ENCODE measurements at regions not wholly inside any gene's neighbourhood (a gene's known extent, or its start where the extent isn't known, plus 50 kb on each side); places are given as distances from the start of the nearest gene placed in this dataset.
A peak's percentile ranks its signal among the peaks of the same experiment; 100 is the strongest.
"Not testable (repeated sequence)": the region's sequence is repeated elsewhere in the genome, so short reads cannot be mapped to it uniquely, and the experiment has no call there.

GRCh38 chr15:85264614-85265190 lies 115.7 kb upstream of the AKAP13 start:
- not testable (repeated sequence) for DNase-seq (ENCODE audit: low spot score)

- not testable (repeated sequence) for DNase-seq (ENCODE audit: low spot score)
These were observed 113.1 kb upstream of the AKAP13 start for GRCh38 chr15:85267158-85267857.

- DNase-seq (ENCODE audit: low spot score) = no peak
These were observed 105.9 kb upstream of the AKAP13 start for GRCh38 chr15:85274315-85275050.

- no peak for DNase-seq (ENCODE audit: low spot score)
These were observed 103.9 kb upstream of the AKAP13 start for GRCh38 chr15:85276508-85276907.

GRCh38 chr15:85276921-85277320 lies 103.5 kb upstream of the AKAP13 start:
- DNase-seq (ENCODE audit: low spot score) = peak; percentile 14

GRCh38 chr15:85277847-85278370 lies 102.5 kb upstream of the AKAP13 start:
- no peak for DNase-seq (ENCODE audit: low spot score)

GRCh38 chr15:85280203-85280602 lies 100.2 kb upstream of the AKAP13 start:
- no peak for DNase-seq (ENCODE audit: low spot score)

- no peak for DNase-seq (ENCODE audit: low spot score)
These were observed 99.0 kb upstream of the AKAP13 start for GRCh38 chr15:85281293-85281882.

GRCh38 chr15:85282504-85283115 lies 97.8 kb upstream of the AKAP13 start:
- DNase-seq (ENCODE audit: low spot score) = no peak

- not testable (repeated sequence) for DNase-seq (ENCODE audit: low spot score)
These were observed 96.6 kb upstream of the AKAP13 start for GRCh38 chr15:85283815-85284214.

GRCh38 chr15:85284497-85284896 lies 95.9 kb upstream of the AKAP13 start:
- DNase-seq (ENCODE audit: low spot score) = no peak

- peak; percentile 53 for DNase-seq (ENCODE audit: low spot score)
These were observed 90.6 kb upstream of the AKAP13 start for GRCh38 chr15:85289677-85290365.

- not testable (repeated sequence) for DNase-seq (ENCODE audit: low spot score)
These were observed 87.8 kb upstream of the AKAP13 start for GRCh38 chr15:85292583-85292982.

- DNase-seq (ENCODE audit: low spot score) = peak; percentile 85
These were observed 83.6 kb upstream of the AKAP13 start for GRCh38 chr15:85296615-85297402.

GRCh38 chr15:85297537-85297936 lies 82.9 kb upstream of the AKAP13 start:
- DNase-seq (ENCODE audit: low spot score) = no peak

- no peak for DNase-seq (ENCODE audit: low spot score)
These were observed 82.0 kb upstream of the AKAP13 start for GRCh38 chr15:85298366-85298765.

- DNase-seq (ENCODE audit: low spot score) = no peak
These were observed 81.5 kb upstream of the AKAP13 start for GRCh38 chr15:85298941-85299340.

GRCh38 chr15:85302271-85302670 lies 78.1 kb upstream of the AKAP13 start:
- DNase-seq (ENCODE audit: low spot score) = no peak

- no peak for DNase-seq (ENCODE audit: low spot score)
These were observed 75.4 kb upstream of the AKAP13 start for GRCh38 chr15:85305050-85305449.

GRCh38 chr15:85306946-85307686 lies 73.3 kb upstream of the AKAP13 start:
- no peak for DNase-seq (ENCODE audit: low spot score)
